CD8-positive, alpha-beta memory T cell (primary cell): ENCODE measurements at regions not wholly inside any gene's neighbourhood (a gene's known extent, or its start where the extent isn't known, plus 50 kb on each side); places are given as distances from the start of the nearest gene placed in this dataset.

ENCODE experiments used
- CTCF ChIA-PET: fragments of 350-600 bp; sonication (Branson Sonifier 250); formaldehyde crosslinking; loops from one replicate; lab custom pipeline; 2021; ENCODE audit warnings: antibody characterized with exemption; lab: Charles Lee
- POLR2A ChIA-PET: fragments of 350-600 bp; sonication (Branson Sonifier 250); formaldehyde crosslinking; loops from one replicate; lab custom pipeline; 2021; ENCODE audit warnings: antibody characterized with exemption; lab: Charles Lee
- DNase-seq, 5 donors: peaks; one replicate each; pipeline versions ENCODE4 v3.0.0 to v3.0.0-alpha.2; 2020 to 2022; ENCODE audit warnings: mixed read lengths in 1 of 5
- H3K27ac ChIP-seq: one replicate; pipeline ENCODE4 v1.7.0; 2013; ENCODE audit warnings: low read depth, mild to moderate bottlenecking, low read length, moderate library complexity
- H3K27me3 ChIP-seq: 2 replicates; pipeline ENCODE4 v1.7.0; 2013; ENCODE audit warnings: low read length, mild to moderate bottlenecking; ENCODE audit not compliant: insufficient read depth, poor library complexity, severe bottlenecking
- H3K36me3 ChIP-seq: 2 replicates; pipeline ENCODE4 v1.7.0; 2013; ENCODE audit warnings: mild to moderate bottlenecking, low read length, moderate library complexity; ENCODE audit not compliant: insufficient read depth
- H3K4me1 ChIP-seq: 2 replicates; pipeline ENCODE4 v1.7.0; 2013; ENCODE audit warnings: mild to moderate bottlenecking, low read length, moderate library complexity; ENCODE audit not compliant: insufficient read depth
- H3K4me3 ChIP-seq: 2 replicates; pipeline ENCODE4 v1.7.0; 2013; ENCODE audit warnings: mild to moderate bottlenecking, low read length
- H3K9me3 ChIP-seq: 2 replicates; pipeline ENCODE4 v1.7.0; 2013; ENCODE audit warnings: mild to moderate bottlenecking, low read length
- H3K27ac Mint-ChIP-seq, 8 donors: one replicate each; pipeline ENCODE4 v1.8.0; 2020 to 2021; ENCODE audit warnings: mixed read lengths in 8 of 8, mild to moderate bottlenecking in 6 of 8, inconsistent platforms in 3 of 8, moderate library complexity in 3 of 8
- H3K27me3 Mint-ChIP-seq, 2 donors: one replicate each; pipeline ENCODE4 v1.8.0; 2020 to 2021; ENCODE audit warnings: mixed read lengths in 2 of 2, mild to moderate bottlenecking in 1 of 2, moderate library complexity in 1 of 2
- H3K36me3 Mint-ChIP-seq, 3 donors: one replicate each; pipeline ENCODE4 v1.8.0; 2020 to 2021; ENCODE audit warnings: mixed read lengths in 3 of 3, inconsistent platforms in 1 of 3, mild to moderate bottlenecking in 1 of 3
- H3K4me1 Mint-ChIP-seq, 3 donors: one replicate each; pipeline ENCODE4 v1.8.0; 2020 to 2021; ENCODE audit warnings: mixed read lengths in 3 of 3, inconsistent platforms in 1 of 3, mild to moderate bottlenecking in 1 of 3
- H3K4me3 Mint-ChIP-seq, 7 donors: one replicate each; pipeline ENCODE4 v1.8.0; 2020 to 2021; ENCODE audit warnings: mixed read lengths in 7 of 7, mild to moderate bottlenecking in 6 of 7, moderate library complexity in 4 of 7, inconsistent platforms in 2 of 7
- H3K9me3 Mint-ChIP-seq, 5 donors: one replicate each; pipeline ENCODE4 v1.8.0; 2020 to 2022; ENCODE audit warnings: mixed read lengths in 5 of 5, mild to moderate bottlenecking in 3 of 5, moderate library complexity in 2 of 5, inconsistent platforms in 1 of 5

GRCh38 chr6:100179576-100179975, 185.6 kb upstream of the MCHR2 start:
- H3K36me3 ChIP-seq, result no peaks in the 10 kb centered on the region
- H3K27ac ChIP-seq, result no peak overlapping the region
- H3K36me3 Mint-ChIP-seq, result no peaks in the 10 kb centered on the region
- CTCF ChIA-PET, result interaction anchor here (1.1 kb wide), 1 partner anchor 16 kb away, joined by 3 read pairs; no protein-coding TSS in a partner anchor
- H3K4me1 ChIP-seq, result no peaks in the 10 kb centered on the region
- H3K27me3 ChIP-seq, result no peaks in the 10 kb centered on the region
- no peaks in the 10 kb centered on the region for H3K9me3 ChIP-seq
- peaks cover 3 to 6% of the 10 kb centered on the region in 2 donors for H3K27me3 Mint-ChIP-seq
- POLR2A ChIA-PET, result no interaction called here
- H3K4me3 Mint-ChIP-seq, result no peak overlapping the region
- no peaks in the 10 kb centered on the region for H3K4me1 Mint-ChIP-seq
- no peak overlapping the region for H3K4me3 ChIP-seq
- no peak for DNase-seq
- H3K27ac Mint-ChIP-seq, result no peak overlapping the region
- no peaks in the 10 kb centered on the region for H3K9me3 Mint-ChIP-seq

GRCh38 chr6:100177956-100178355, 183.9 kb upstream of the MCHR2 start:
- CTCF ChIA-PET, result no interaction called here

GRCh38 chr6:100176951-100177710, 183.1 kb upstream of the MCHR2 start:
- H3K36me3 ChIP-seq, result no peaks in the 10 kb centered on the region
- no peak overlapping the region for H3K4me3 ChIP-seq
- Mint-ChIP-seq H3K36me3 (no peaks in the 10 kb centered on the region), H3K9me3 (no peaks in the 10 kb centered on the region), H3K4me3 (no peak overlapping the region), H3K27me3 (peaks cover 3 to 6% of the 10 kb centered on the region in 2 donors), H3K27ac (no peak overlapping the region), H3K4me1 (no peaks in the 10 kb centered on the region)
- CTCF ChIA-PET, result no interaction called here
- no peak for DNase-seq
- POLR2A ChIA-PET, result no interaction called here
- H3K27ac ChIP-seq, result no peak overlapping the region
- no peaks in the 10 kb centered on the region for H3K9me3 ChIP-seq
- no peaks in the 10 kb centered on the region for H3K4me1 ChIP-seq
- H3K27me3 ChIP-seq, result no peaks in the 10 kb centered on the region

More at GRCh38 chr6:100177956-100178355, 183.9 kb upstream of the MCHR2 start:
- Mint-ChIP-seq H3K4me1 (no peaks in the 10 kb centered on the region), H3K27ac (no peak overlapping the region), H3K4me3 (no peak overlapping the region), H3K36me3 (no peaks in the 10 kb centered on the region), H3K27me3 (peaks cover 3 to 6% of the 10 kb centered on the region in 2 donors), H3K9me3 (no peaks in the 10 kb centered on the region)
- Histone ChIP-seq H3K27me3 (no peaks in the 10 kb centered on the region), H3K4me1 (no peaks in the 10 kb centered on the region), H3K9me3 (no peaks in the 10 kb centered on the region), H3K4me3 (no peak overlapping the region), H3K36me3 (no peaks in the 10 kb centered on the region), H3K27ac (no peak overlapping the region)
- POLR2A ChIA-PET, result no interaction called here
- no peak for DNase-seq

GRCh38 chr6:100176311-100176950, 182.4 kb upstream of the MCHR2 start:
- Histone ChIP-seq H3K36me3 (no peaks in the 10 kb centered on the region), H3K4me1 (no peaks in the 10 kb centered on the region), H3K9me3 (no peaks in the 10 kb centered on the region), H3K27me3 (no peaks in the 10 kb centered on the region), H3K4me3 (no peak overlapping the region), H3K27ac (no peak overlapping the region)
- no peaks in the 10 kb centered on the region for H3K36me3 Mint-ChIP-seq
- no peak overlapping the region for H3K4me3 Mint-ChIP-seq
- no peaks in the 10 kb centered on the region for H3K9me3 Mint-ChIP-seq
- peaks cover 3 to 6% of the 10 kb centered on the region in 2 donors for H3K27me3 Mint-ChIP-seq
- no peaks in the 10 kb centered on the region for H3K4me1 Mint-ChIP-seq
- POLR2A ChIA-PET, result no interaction called here
- no peak overlapping the region for H3K27ac Mint-ChIP-seq
- DNase-seq, result no peak
- CTCF ChIA-PET, result no interaction called here

GRCh38 chr6:100175814-100176310, 181.8 kb upstream of the MCHR2 start:
- Mint-ChIP-seq H3K4me3 (no peak overlapping the region), H3K9me3 (no peaks in the 10 kb centered on the region), H3K27me3 (peaks cover 3 to 6% of the 10 kb centered on the region in 2 donors), H3K4me1 (no peaks in the 10 kb centered on the region), H3K36me3 (no peaks in the 10 kb centered on the region), H3K27ac (no peak overlapping the region)
- Histone ChIP-seq H3K4me3 (no peak overlapping the region), H3K36me3 (no peaks in the 10 kb centered on the region), H3K27ac (no peak overlapping the region), H3K27me3 (no peaks in the 10 kb centered on the region), H3K9me3 (no peaks in the 10 kb centered on the region), H3K4me1 (no peaks in the 10 kb centered on the region)
- DNase-seq, result no peak
- ChIA-PET CTCF (no interaction called here), POLR2A (no interaction called here)

GRCh38 chr6:100173211-100173610, 179.2 kb upstream of the MCHR2 start:
- H3K4me1 Mint-ChIP-seq, result no peaks in the 10 kb centered on the region
- Histone ChIP-seq H3K27ac (no peak overlapping the region), H3K4me1 (no peaks in the 10 kb centered on the region), H3K9me3 (no peaks in the 10 kb centered on the region), H3K4me3 (no peak overlapping the region), H3K27me3 (no peaks in the 10 kb centered on the region), H3K36me3 (no peaks in the 10 kb centered on the region)
- H3K9me3 Mint-ChIP-seq, result no peaks in the 10 kb centered on the region
- H3K36me3 Mint-ChIP-seq, result no peaks in the 10 kb centered on the region
- CTCF ChIA-PET, result no interaction called here
- H3K4me3 Mint-ChIP-seq, result no peak overlapping the region
- peaks cover 0 to 2% of the 10 kb centered on the region in 2 donors for H3K27me3 Mint-ChIP-seq
- POLR2A ChIA-PET, result no interaction called here
- no peak for DNase-seq
- no peak overlapping the region for H3K27ac Mint-ChIP-seq

GRCh38 chr6:100172322-100172713, 178.3 kb upstream of the MCHR2 start:
- ChIA-PET CTCF (no interaction called here), POLR2A (no interaction called here)
- H3K4me3 Mint-ChIP-seq, result no peak overlapping the region
- DNase-seq, result no peak
- no peaks in the 10 kb centered on the region for H3K27me3 ChIP-seq
- H3K9me3 ChIP-seq, result no peaks in the 10 kb centered on the region
- H3K27ac Mint-ChIP-seq, result no peak overlapping the region
- H3K27ac ChIP-seq, result no peak overlapping the region
- peaks cover 0 to 2% of the 10 kb centered on the region in 2 donors for H3K27me3 Mint-ChIP-seq
- H3K4me3 ChIP-seq, result no peak overlapping the region
- no peaks in the 10 kb centered on the region for H3K4me1 Mint-ChIP-seq
- H3K36me3 ChIP-seq, result no peaks in the 10 kb centered on the region
- no peaks in the 10 kb centered on the region for H3K9me3 Mint-ChIP-seq
- no peaks in the 10 kb centered on the region for H3K36me3 Mint-ChIP-seq
- no peaks in the 10 kb centered on the region for H3K4me1 ChIP-seq

- no peak overlapping the region for H3K27ac Mint-ChIP-seq
- no peaks in the 10 kb centered on the region for H3K36me3 Mint-ChIP-seq
These were observed 177.7 kb upstream of the MCHR2 start for GRCh38 chr6:100171533-100172321.

More at GRCh38 chr6:100171533-100172321, 177.7 kb upstream of the MCHR2 start:
- Mint-ChIP-seq H3K4me3 (no peak overlapping the region), H3K27me3 (peaks cover 0 to 2% of the 10 kb centered on the region in 2 donors), H3K9me3 (no peaks in the 10 kb centered on the region), H3K4me1 (no peaks in the 10 kb centered on the region)
- Histone ChIP-seq H3K27ac (no peak overlapping the region), H3K27me3 (no peaks in the 10 kb centered on the region), H3K36me3 (no peaks in the 10 kb centered on the region), H3K4me1 (no peaks in the 10 kb centered on the region), H3K9me3 (no peaks in the 10 kb centered on the region), H3K4me3 (no peak overlapping the region)
- no peak for DNase-seq
- CTCF ChIA-PET, result no interaction called here
- POLR2A ChIA-PET, result no interaction called here
